Spleen (tissue), 7 donors: ENCODE measurements at regions not wholly inside any gene's neighbourhood (a gene's known extent, or its start where the extent isn't known, plus 50 kb on each side); places are given as distances from the start of the nearest gene placed in this dataset.

Source experiments
- CTCF ChIP-seq, 11 experiments: fragments of 200-600 bp in 7 of 11; fragments of 450-650 bp in 4 of 11; sonication (generic) in 4 of 11; IDR thresholded peaks in 8 of 11; conservative IDR thresholded peaks in 3 of 11; 1 replicate in 7 of 11; 2 replicates in 4 of 11; pipeline versions ENCODE4 v1.4.0 to v1.8.0; 2016 to 2021; ENCODE audit warnings: antibody characterized with exemption in 11 of 11, inconsistent platforms in 4 of 11, mild to moderate bottlenecking in 1 of 11
- POLR2A ChIP-seq, 3 donors: fragments of 450-650 bp; IDR thresholded peaks; one replicate each; pipeline ENCODE4 v1.5.1; 2017; ENCODE audit warnings: antibody characterized with exemption in 3 of 3, mild to moderate bottlenecking in 1 of 3
- donor health status: DM: no; HTN: no; CAD: no; lungs with moderate emphysema.
- donor health status: DM: no; HTN: no; CAD: no.
- donor health status: DM: no; HTN: no; CAD: no.

- TF ChIP-seq POLR2A (IDR thresholded peaks at IDR 0.05): no peak
- TF ChIP-seq CTCF (IDR thresholded peaks at IDR 0.05 in 8 of 11, conservative IDR thresholded peaks at IDR 0.05 in 3 of 11): no peak
These were observed 236.1 kb upstream of the BMPER start for GRCh38 chr7:33669251-33669670.
